NCI-H2081 treated with DMSO at 0.1 percent for 48 hours (cell line): ENCODE measurements at regions not wholly inside any gene's neighbourhood (a gene's known extent, or its start where the extent isn't known, plus 50 kb on each side); places are given as distances from the start of the nearest gene placed in this dataset.
"Not testable (repeated sequence)": the region's sequence is repeated elsewhere in the genome, so short reads cannot be mapped to it uniquely, and the experiment has no call there.

Source experiments
- DNase-seq: peaks from one replicate; lab custom pipeline; 2025; lab: John Stamatoyannopoulos, UW

- not testable (repeated sequence) for DNase-seq
Observed at GRCh38 chr12:39699079-39699478, 79.5 kb upstream of the ABCD2 start.

GRCh38 chr12:39697108-39697507 lies 77.5 kb upstream of the ABCD2 start:
- DNase-seq, result no peak

- peak; percentile 4 for DNase-seq
Observed at GRCh38 chr12:39692258-39692853, 72.8 kb upstream of the ABCD2 start.

- no peak for DNase-seq
Observed at GRCh38 chr12:39685854-39686657, 66.5 kb upstream of the ABCD2 start.

GRCh38 chr12:39682689-39683477 lies 63.3 kb upstream of the ABCD2 start:
- DNase-seq, result no peak

GRCh38 chr12:39675263-39675662 lies 55.7 kb upstream of the ABCD2 start:
- no peak for DNase-seq

DNA sequence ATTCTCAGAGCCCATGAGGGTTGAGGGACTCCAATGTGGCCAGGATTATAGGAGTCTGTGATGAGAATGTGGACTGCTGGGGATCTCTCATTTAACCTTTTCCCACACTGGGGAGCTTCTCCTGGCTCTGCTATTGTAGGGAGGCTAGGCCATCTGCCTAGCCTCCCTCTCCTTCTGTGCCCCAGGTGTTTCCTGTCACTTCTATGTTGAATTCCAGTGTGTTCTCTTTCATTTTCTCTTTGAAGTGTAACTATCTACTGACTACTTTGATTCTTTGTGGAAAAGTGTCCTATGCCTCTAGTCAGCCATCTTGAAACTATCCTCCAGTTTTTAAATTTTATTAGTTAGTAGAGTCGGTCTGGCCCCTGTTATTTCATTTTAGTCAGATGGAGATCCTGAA lies 53.4 kb upstream of the ABCD2 start:
- no peak for DNase-seq

DNA sequence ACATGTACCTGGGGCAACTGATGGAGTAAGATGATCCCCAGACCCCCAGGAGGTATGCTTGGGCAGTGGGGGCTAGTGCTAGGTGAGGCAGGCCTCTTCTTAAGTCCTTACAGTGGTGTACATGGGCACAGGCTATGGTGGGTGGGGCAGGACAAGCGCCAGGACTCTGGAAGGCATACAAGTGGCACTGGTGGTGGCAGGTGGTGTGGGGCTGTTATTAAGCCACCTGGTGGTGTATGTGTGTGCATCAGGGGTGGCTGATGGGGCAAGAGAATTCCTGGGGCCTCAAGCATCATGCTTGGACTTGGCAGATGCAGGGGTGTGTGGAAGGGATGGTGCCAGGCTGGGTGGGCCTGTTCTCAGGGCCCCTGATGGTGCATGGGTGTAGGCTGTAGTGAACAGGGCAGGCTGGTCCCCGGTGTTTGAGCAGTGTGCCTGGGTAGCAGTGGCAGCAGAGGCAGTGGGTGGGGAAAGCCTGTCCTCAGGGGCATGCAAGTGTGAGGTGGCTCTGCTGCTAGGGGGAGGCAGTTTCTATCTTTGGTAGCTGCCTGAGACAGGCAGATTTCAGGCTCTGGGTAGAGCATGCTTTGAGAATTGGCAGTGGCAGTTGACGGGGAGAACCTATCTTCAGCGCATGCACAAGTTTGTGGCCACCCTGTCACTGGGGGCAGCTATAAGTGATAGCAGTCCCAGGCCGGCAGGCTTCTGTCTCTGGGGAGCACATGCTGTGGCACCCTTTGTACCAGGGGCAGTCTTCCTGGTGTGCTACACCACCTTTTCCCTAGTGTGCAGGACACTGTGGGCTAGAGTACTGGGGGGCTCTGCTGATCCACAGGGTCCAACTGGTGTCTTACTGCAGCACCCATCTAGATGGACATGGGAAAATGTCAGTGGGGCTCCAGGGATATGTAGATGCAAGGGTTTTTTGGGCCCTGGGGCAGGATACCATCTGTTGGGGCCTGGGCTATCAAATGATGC lies 52.6 kb upstream of the ABCD2 start:
- DNase-seq, result no peak

- not testable (repeated sequence) for DNase-seq
Observed at GRCh38 chr12:39669539-39669938, 49.9 kb upstream of the ABCD2 start.
